Amniotic stem cell (primary cell): ENCODE measurements at regions not wholly inside any gene's neighbourhood (a gene's known extent, or its start where the extent isn't known, plus 50 kb on each side); places are given as distances from the start of the nearest gene placed in this dataset.
"Not testable (repeated sequence)": the region's sequence is repeated elsewhere in the genome, so short reads cannot be mapped to it uniquely, and the experiment has no call there.

Source experiments
- DNase-seq: peaks from one replicate; lab custom pipeline; 2025; lab: John Stamatoyannopoulos, UW

DNA sequence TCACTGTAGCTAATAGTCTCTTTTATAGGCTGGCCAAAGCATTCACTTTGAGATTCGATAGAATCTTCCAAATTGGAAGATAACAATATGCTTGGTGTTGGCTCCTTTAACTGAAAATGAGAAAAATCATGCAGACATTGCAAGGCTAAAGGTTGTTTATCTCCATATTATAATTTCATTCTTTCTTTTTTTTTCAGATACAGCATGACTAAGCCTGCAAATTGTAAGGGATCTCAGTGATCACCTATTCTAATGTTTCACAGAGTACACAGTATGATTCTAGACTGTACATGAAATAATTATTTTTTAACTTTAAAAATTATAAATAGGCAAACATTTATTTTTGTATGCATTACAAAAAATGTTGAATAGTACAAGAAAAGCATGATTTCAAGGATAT lies 451.7 kb upstream of the DDI1 start:
- no peak for DNase-seq

DNA sequence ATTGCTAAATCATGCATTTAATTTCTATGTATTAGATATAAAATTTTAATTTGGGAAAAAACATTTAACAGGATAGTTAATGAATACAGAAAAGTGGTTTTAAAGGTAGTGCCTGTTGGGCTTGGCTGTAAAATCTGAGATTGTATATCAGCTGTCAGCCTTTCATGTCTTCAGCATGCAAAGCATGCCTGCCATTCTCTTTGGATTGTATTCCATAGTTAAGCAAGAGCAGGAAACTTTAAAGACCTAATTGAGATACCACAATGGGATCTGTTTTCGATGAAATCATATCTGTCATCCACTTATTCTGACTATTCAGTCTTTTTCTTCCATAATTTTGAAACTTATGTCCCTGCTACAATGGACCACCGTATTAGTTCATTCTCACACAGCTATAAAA lies 451.0 kb upstream of the DDI1 start:
- no peak for DNase-seq

DNA sequence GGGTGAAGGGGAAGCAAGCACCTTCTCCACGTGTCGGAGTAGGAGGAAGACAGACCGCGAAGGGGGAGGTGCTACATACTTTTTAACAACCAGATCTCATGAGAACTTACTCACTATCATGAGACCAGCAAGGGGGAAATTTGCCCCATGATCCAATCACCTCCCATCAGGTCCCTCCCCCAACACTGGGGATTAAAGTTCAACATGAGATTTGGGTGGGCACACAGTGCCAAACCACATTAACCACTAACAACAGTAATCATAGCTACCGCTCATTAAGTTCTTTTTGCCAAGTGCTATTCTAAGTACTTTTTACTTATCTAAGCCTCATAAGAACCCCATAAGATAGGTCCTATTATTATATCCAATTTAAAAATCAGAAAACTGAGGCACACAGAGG lies 450.5 kb upstream of the DDI1 start:
- no peak for DNase-seq

DNA sequence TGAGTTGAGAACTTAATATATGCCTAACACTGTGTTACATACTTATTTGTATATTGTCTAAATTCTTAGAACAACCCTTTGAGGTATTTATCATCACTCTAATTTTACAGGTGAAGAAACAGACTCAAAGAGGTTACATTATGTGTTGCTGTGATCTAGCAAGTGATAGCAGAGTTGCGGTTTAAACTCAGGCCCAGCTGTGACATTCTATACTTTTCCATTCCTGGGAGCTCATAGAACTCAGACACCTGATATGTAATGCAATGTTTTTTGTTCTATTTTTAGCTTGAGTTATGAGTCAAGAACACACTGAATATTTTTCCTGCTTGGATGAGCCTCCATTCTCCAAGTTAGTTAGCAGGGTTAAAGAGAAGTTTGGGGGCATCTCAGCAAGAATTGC lies 449.7 kb upstream of the DDI1 start:
- peak; percentile 0 for DNase-seq

DNA sequence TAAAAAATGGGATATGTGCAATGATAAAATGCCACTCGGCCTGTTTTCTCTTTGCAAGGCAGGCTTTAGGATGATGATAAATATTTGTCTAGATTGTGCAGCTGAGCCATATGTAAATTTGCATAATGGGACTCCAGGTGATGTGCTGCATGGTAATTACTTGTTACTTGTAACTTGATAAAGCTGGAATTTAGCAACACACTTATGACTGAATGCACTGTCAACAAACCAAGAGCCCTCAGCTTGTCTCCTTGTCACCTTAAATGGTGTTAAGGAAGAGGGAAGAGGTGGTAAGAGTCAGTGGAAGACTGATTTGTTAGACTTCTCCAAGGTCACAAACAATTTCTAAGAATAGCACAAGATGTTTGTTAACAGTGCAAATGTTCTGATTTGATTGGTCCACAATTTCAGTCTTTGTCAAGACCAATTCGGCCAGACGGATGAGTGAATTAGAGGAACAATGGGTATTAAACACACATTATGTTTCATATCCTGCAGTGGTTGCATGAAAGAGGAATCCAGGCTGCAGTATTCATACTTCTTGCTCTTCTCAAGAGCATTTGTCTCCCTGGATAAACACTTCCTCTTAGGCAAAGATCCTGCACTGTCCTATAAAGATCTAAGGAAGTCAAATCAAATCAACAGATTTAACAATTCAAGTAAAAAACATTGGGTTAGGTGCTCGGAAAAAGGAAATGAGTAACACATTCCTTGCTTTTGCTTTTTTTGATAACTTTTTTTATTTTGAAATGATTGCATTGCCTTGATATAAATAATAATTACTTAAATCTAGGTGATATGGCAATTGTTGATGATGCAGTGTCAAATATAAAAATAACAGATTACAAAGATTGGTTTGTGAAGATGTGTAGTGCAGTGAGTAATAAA lies 448.3 kb upstream of the DDI1 start:
- DNase-seq: no peak

DNA sequence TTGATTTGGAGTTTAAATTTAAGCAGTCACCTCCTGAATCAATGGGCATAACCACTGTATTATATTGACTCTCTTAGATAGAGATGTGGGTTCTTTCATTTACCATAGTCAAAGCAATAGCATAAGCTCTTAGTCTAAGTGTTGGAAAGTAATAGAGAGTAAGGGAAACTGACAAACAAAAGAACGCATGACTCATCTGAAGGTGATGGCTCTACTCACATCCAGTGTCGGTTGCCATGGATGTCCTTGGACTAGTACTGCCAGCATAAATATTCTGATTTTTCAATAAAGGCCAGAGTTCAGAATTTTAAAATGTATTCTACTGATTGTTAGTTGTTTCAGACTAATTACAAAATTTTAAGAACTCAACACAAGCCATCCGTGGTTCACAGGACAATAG lies 444.9 kb upstream of the DDI1 start:
- DNase-seq: no peak

DNA sequence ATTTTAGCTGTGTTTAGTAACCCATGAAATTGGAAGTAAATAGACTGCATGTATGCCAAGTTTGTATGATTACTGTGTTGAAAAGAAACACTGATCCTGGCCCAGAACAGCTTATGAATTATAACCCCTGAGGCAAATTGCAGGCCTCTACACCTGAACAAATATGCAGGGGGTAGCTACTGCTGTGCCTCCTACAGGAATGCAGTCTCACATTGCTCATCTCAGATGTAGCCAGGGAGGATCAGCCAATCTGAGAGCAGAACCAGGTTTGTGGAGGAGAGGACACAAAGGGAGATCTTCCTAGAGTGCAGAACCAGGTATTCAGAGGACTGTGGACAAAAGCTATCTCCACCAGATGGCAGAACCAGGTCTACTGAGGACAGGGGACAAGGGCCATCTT lies 442.2 kb upstream of the DDI1 start:
- DNase-seq: no peak

DNA sequence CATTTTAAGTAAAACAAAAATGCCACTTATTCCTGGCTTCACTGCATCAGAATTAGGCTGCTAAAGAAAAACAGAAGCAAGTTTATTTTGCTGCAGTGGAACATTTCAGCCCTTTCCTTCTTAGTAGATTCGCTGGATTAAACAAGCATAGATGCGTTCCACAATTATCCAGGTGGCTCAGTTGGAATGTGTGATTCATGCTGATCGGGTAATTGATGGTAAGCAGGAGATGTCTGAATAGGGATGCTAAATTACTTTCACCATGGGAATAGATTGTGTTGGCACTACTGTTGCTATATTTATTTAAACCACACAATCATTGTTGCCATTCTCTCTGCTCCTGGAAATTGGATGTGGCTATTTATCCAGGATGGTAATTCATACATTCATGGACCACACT lies 440.1 kb upstream of the DDI1 start:
- DNase-seq: no peak

DNA sequence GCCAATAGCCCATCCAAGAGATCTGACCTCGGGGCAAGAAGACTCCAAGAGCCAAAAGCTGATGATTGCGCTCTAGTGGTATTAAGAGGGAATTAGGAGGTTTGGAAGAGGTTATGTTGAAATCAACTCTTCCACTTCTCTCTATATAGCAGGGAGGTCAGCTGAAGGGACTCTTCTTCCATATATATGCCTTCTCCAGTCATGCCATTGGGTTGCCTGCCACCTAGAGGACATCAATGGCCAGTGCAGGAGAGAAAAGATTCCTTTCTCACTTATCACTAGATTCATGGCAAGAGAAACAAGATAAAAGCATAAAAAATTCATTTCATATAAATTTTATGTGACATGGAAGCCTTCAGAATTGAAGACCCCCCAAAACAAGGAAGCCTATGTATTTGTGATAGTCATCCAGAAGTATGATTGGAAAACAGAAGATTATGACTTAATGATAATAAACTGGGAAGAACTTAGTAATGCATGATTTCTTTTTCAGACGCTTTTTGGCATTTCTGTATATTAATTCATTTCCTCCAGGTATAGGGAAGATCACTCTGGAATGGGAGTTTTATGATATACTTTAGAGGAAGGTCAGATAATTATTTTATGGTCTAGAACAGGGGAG lies 435.1 kb upstream of the DDI1 start:
- DNase-seq: peak; percentile 47

DNA sequence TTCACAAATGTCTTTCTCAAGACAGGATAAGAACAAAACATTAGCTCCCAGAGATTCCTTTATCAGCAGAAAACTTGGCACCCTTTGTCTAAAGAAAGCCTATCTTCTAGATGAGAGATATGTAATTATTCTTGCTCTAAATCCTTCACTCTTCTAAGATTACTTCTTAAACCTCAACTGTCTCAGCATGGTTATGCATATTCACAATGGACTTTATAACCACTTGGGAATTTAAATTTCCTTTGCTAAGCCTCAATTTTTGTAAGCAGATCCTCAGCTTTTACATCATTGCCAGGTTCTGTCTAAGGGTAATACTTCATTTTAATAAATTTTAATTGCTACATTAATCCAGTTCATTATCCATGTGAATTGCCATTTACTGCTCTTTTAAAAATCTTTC lies 433.6 kb upstream of the DDI1 start:
- no peak for DNase-seq

DNA sequence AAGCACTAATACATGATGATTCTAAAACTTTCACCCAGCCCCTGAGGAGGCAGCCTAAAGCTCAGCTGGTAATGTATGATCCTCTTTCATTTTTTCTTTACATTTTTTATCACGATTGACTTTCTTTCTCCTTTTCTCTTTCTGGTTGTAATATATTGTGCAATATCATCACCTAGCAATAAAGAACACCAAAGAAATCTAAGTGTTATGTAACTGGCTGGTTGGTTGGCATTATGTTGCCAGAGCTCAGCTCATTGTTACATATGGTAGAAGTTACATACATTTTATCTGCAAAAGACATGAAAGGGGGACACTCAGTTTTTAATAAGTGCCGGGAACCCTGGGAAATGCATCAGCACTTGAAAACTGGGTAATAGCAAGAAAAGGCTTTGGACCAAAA lies 432.1 kb upstream of the DDI1 start:
- no peak for DNase-seq

DNA sequence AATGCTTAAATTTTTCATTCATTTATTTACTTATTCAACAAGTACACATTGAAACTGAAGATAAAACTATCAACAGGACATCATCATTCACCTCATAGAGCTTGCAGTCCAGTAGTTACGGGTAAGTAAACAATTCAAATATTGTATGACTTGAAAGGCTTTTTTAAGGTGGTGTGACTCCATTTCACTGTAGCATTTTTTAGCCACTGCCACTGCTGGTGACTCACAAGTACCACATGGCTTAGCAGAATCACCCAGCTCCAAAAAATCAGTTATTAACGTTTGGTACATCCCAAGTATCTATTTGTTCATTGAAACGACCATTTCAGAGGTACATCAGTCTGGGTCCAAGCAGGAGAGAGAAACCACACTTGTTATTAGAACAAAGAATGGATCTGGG lies 427.9 kb upstream of the DDI1 start:
- no peak for DNase-seq

DNA sequence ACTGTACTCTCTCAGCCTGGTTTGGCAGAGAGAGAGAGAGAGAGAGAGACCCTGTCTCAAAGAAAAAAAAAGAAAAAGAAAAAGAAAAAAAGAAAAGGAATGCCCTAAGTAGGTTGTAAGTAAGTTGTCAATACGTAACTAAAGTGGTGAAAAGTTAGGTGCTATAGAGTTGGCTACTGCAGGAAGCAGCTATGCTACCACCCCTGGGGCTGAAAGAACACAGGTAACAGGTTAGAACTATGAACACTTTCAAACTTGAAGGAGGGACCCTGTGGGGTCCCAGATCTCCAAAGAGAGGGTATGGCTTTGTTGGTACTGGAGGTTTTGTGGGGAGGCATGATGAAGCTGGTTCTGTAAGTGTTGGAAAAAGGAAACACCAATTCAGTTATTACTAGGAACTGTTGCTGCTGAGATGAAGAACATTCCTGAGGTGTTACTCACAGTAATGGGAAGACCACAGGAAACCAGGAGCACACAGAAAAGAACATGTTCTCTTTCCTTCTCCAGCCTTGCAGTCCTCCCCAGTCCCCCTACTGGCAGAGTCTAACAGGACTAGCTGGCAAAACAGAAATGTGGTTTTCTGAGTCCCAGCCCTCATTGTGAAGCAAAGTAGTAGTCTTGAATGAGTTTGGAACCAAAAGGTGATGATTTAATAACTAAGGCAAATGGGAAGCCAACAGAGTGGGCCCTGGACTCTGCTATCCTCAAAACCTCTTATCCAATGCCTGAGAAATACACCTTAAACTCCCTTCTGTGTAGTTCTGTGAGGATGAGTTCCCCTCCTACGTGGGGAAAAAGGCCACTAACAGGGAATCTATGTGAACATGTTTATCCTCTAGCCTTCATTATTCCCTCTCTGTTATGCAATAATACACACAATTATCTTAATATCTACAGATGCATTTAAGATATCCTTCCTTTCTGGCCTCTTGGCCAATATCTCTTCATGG lies 427.0 kb upstream of the DDI1 start:
- peak; percentile 78 for DNase-seq

DNA sequence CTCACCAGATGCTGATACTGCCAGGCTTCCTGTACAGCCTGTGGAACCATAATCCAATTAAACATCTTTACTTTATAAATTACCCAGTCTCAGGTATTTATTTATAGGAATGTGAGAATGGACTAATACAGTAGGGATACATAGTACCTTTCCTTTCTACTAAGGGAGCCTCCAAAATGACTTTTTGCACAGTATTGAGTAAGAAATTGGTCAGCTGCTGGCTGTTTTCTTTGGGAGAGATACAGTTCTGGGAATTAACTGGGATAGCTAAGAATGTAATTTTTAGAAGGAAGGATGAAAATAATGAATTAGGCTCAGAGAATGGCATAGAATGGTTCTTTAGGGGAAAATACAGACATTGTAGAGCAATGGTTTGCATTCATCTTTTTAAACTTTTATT lies 426.0 kb upstream of the DDI1 start:
- DNase-seq: no peak

DNA sequence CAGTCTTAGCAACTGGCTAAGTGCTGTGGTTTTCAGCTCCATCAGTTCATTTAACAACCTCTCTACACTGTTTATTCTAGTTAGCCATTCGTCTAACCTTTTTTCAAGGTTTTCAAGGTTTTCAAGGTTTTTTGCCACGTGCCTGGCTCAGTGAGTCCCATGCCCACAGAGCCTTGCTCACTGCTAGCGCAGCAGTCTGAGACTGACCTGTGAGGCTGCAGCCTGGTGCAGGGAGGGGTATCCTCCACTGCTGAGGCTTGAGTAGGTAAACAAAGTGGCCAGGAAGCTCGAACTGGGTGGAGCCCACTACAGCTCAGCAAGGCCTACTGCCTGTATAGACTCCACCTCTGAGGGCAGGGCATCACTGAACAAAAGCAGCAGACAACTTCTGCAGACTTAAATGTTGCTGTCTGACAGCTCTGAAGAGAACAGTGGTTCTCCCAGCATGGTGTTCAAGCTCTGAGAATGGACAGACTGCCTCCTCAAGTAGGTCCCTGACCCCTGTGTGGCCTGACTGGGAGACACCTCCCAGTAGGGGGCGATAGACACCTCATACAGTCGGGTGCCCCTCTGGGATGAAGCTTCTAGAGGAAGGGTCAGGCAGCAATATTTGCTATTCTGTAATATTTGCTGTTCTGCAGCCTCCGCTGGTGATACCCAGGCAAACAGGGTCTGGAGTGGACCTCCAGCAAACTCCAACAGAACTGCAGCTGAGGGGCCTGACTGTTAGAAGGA lies 424.7 kb upstream of the DDI1 start:
- DNase-seq: not testable (repeated sequence)

DNA sequence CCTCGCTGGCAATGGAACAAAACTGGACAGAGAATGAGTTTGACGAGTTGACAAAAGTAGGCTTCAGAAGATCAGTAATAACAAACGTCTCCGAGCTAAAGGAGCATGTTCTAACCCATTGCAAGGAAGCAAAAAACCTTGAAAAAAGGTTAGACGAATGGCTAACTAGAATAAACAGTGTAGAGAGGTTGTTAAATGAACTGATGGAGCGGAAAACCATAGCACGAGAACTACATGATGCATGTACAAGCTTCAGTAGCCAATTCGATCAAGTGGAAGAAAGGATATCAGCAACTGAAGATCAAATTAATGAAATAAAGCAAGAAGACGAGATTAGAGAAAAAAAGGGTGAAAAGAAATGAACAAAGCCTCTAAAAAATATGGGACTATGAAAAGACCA lies 424.0 kb upstream of the DDI1 start:
- not testable (repeated sequence) for DNase-seq

DNA sequence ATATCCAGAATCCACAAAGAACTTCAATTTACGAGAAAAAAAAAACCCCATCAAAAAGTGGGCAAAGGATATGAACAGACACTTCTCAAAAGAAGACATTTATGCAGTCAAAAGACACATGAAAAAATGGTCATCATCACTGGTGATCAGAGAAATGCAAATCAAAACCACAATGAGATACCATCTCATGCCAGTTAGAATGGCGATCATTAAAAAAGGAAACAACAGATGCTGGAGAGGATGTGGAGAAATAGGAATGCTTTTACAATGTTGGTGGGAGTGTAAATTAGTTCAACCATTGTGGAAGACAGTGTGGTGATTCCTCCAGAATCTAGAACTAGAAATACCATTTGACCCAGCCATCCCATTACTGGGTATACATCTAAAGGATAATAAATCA lies 419.9 kb upstream of the DDI1 start:
- not testable (repeated sequence) for DNase-seq

DNA sequence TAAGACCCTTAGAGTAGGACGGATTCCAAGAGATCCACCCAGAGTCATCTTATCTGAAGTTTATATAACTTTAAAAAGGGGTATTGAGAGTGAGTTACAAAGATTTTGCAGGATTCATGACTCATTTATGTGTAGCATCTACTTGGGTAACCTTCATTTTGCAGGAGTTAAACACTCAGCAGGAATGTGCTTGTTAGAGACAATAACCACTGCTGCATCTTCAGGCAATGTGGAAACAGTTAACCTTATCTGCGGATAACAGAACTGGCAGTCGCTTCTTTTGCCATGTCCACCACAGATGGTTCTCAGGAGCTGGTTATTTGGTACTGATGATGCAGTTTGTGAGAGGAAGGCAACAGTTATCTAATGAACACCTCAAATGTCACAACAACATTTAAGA lies 417.9 kb upstream of the DDI1 start:
- peak; percentile 5 for DNase-seq

DNA sequence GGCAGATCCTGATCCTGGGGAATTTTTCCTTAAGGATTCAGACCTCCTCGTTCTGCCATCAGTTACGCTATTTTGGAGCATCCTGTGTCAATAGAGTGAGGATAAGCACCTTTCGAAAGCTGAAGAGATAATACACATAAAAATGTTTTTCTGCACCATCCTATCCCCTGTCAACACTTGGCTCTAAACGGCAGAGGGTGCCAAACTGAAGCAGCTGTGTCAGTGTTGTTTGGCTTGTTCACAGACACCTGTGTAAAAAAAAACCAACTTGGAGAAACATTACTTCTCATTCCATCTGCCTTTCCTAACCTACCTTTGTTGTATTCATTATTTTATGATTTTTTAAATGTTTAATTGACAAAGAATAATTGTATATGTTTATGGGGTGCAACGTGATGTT lies 417.0 kb upstream of the DDI1 start:
- DNase-seq: no peak

DNA sequence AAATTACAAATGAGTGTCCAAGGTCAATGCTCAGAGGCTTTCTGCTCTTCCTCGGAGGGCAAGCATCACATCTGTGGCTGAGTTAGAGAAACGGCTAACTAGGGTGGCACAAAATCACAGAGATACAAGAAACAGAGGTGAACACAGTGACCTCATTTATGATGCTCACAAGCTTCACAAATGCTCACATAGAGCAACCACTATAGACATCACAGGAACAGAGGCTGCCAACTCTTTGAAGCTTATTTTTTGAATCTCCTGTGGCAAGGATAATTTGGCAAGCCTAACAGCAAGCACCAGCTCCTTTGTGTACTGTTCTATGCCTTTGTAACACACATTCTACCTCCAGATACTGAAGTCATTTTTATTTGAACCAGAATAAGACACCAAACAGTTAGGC lies 416.5 kb upstream of the DDI1 start:
- no peak for DNase-seq

DNA sequence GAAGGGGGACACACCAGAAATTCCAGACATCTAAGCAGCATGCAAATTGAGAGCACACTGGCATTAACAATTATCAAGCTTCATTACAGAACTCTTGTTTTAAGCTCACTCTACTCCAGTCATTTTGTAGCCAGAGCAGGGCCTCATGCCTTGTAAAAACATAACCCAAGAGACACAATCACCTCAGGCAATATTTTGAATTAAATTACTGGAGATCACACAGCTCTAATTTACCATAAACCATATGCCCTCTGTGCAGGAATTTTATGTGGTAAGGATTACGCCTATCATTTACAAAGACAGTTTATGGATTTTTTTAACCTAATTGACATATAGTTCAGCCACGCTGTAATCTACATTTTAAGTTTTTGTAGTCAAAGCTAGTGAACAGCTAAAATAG lies 414.1 kb upstream of the DDI1 start:
- DNase-seq: no peak

DNA sequence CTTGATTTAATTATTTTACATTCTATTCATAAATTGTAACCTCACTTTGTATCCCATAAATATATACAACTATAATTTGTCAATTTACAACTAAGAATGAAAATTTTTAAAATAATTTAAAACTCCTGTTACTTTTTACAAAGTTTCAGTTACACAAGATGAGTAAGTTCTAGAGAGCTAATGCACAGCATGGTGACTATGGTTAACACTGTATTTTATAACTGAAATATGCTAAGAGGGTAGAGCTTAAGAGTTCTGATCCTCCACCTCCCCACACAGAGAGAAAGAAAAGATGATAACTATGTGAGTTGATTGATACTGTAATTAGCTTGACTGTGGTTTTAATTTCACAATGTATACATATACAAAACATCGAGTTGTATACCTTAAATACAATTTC lies 412.5 kb upstream of the DDI1 start:
- DNase-seq: no peak
